CD4-positive, alpha-beta T cell (primary cell): ENCODE measurements at regions not wholly inside any gene's neighbourhood (a gene's known extent, or its start where the extent isn't known, plus 50 kb on each side); places are given as distances from the start of the nearest gene placed in this dataset.

Experiments used
- ATAC-seq: fragments of 200-7000 bp; cut with Tn5 transposase; one replicate; pipeline ENCODE4 v1.10.0; 2022; ENCODE audit warnings: mild to moderate bottlenecking; ENCODE audit not compliant: poor library complexity
- CTCF ChIA-PET: fragments of 350-600 bp; sonication (Branson Sonifier 250); formaldehyde crosslinking; loops from one replicate; lab custom pipeline; 2021; ENCODE audit warnings: antibody characterized with exemption, inconsistent platforms; lab: Charles Lee
- POLR2A ChIA-PET: fragments of 350-600 bp; sonication (Branson Sonifier 250); formaldehyde crosslinking; loops from one replicate; lab custom pipeline; 2021; ENCODE audit warnings: antibody characterized with exemption, inconsistent platforms; lab: Charles Lee
- DNase-seq, 14 experiments: peaks; one replicate each; pipeline ENCODE4 v3.0.0-alpha.2; 2013 to 2020; ENCODE audit warnings: mixed read lengths in 2 of 14
- H3K27ac ChIP-seq, 2 donors: one replicate each; pipeline versions ENCODE4 v1.5.1 to v1.7.0; 2013; ENCODE audit warnings: low read length in 2 of 2, low read depth in 1 of 2, mild to moderate bottlenecking in 1 of 2
- H3K27me3 ChIP-seq, 2 experiments: 1 replicate in 1 of 2; 2 replicates in 1 of 2; pipeline versions ENCODE4 v1.6.1 to v1.7.0; 2013; ENCODE audit warnings: low read length in 2 of 2, control low read depth in 1 of 2, mild to moderate bottlenecking in 1 of 2, moderate library complexity in 1 of 2; ENCODE audit not compliant: insufficient read depth in 2 of 2, control insufficient read depth in 1 of 2
- H3K36me3 ChIP-seq: one replicate; pipeline ENCODE4 v1.6.1; 2013; ENCODE audit warnings: low read length, control low read depth; ENCODE audit not compliant: insufficient read depth
- H3K4me1 ChIP-seq: one replicate; pipeline ENCODE4 v1.6.1; 2013; ENCODE audit warnings: low read length, control low read depth; ENCODE audit not compliant: insufficient read depth
- H3K4me3 ChIP-seq: one replicate; pipeline ENCODE4 v1.5.1; 2013; ENCODE audit warnings: mild to moderate bottlenecking, low read length, moderate library complexity
- H3K9me3 ChIP-seq, 2 experiments: 1 replicate in 1 of 2; 2 replicates in 1 of 2; pipeline versions ENCODE4 v1.6.1 to v1.7.0; 2013; ENCODE audit warnings: low read length in 2 of 2, mild to moderate bottlenecking in 2 of 2, control low read depth in 1 of 2, moderate library complexity in 1 of 2; ENCODE audit not compliant: control insufficient read depth in 1 of 2, insufficient read depth in 1 of 2
- H3K27ac Mint-ChIP-seq: one replicate; pipeline ENCODE4 v1.8.0; 2020; ENCODE audit warnings: mixed read lengths
- H3K27me3 Mint-ChIP-seq: one replicate; pipeline ENCODE4 v1.8.0; 2021; ENCODE audit warnings: mixed read lengths
- H3K36me3 Mint-ChIP-seq: one replicate; pipeline ENCODE4 v1.8.0; 2021; ENCODE audit warnings: low read depth, mixed read lengths
- H3K4me1 Mint-ChIP-seq: one replicate; pipeline ENCODE4 v1.8.0; 2021; ENCODE audit warnings: low read depth, mixed read lengths
- H3K4me3 Mint-ChIP-seq: one replicate; pipeline ENCODE4 v1.8.0; 2020; ENCODE audit warnings: mild to moderate bottlenecking, mixed read lengths
- H3K9me3 Mint-ChIP-seq: one replicate; pipeline ENCODE4 v1.8.0; 2020; ENCODE audit warnings: mixed read lengths
- CTCF ChIP-seq: fragments of 200-600 bp; IDR thresholded peaks from one replicate; pipeline ENCODE4 v1.8.0; 2022; ENCODE audit warnings: antibody characterized with exemption, mild to moderate bottlenecking
- intact Hi-C, 2 experiments: fragments of 100-400 bp; cut with DNase I in 1 of 2; cut with micrococcal nuclease in 1 of 2; formaldehyde crosslinking; loops; one replicate each; pipeline versions ENCODE4 v1.15.1 to v1.9.0; 2023 to 2025; cut with DNase I, micrococcal nuclease

GRCh38 chr13:80844164-80844563, 503.2 kb upstream of the SPRY2 start:
- Histone ChIP-seq H3K4me1 (no peaks in the 10 kb centered on the region), H3K27me3 (no peaks in the 10 kb centered on the region), H3K36me3 (no peaks in the 10 kb centered on the region), H3K4me3 (no peak overlapping the region), H3K27ac (no peak overlapping the region), H3K9me3 (peaks cover 3 to 4% of the 10 kb centered on the region in 2 experiments)
- H3K4me1 Mint-ChIP-seq = no peaks in the 10 kb centered on the region
- intact Hi-C loops = no loop called here
- ATAC-seq = no peak
- CTCF ChIA-PET = no interaction called here
- H3K27me3 Mint-ChIP-seq = no peaks in the 10 kb centered on the region
- DNase-seq = no peak
- H3K27ac Mint-ChIP-seq = no peak overlapping the region
- POLR2A ChIA-PET = no interaction called here
- peaks cover 2% of the 10 kb centered on the region for H3K9me3 Mint-ChIP-seq
- no peak overlapping the region for H3K4me3 Mint-ChIP-seq
- TF ChIP-seq CTCF = no peak
- H3K36me3 Mint-ChIP-seq = no peaks in the 10 kb centered on the region

- POLR2A ChIA-PET = no interaction called here
- no peaks in the 10 kb centered on the region for H3K4me1 ChIP-seq
- peaks cover 8% of the 10 kb centered on the region for H3K9me3 Mint-ChIP-seq
Measured at GRCh38 chr13:80841414-80841813, 500.5 kb upstream of the SPRY2 start.

DNA sequence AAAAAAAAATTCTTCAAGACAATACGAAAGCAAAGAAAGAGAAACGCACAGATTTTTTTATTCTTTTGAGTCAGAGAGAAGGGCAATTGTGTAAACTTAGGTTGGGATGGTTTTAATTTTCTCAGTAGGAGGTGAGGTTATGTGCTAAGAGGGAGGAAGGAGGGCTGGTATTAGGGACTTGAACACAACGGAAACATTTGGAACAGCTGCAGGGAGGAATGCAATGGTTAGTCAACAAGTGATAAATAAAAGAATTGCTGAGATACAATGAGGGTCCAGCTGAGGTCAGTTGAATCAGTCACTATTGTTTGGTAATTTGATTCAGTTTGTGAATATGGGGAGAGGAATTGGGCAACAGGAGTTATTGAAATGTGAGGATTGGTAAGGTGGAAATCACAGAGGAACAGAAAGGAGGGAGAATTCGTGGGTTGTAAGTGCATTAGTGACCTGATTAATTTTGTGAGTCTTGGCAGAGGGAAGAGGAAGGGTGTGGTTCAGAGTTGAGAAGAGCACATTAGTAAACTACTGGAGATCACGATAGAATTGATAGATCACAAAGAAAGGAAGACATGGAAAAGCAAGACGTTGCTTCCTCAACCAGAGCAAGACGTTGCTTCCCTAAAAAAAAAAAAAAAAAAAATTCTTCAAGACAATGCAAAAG, 499.5 kb upstream of the SPRY2 start:
- H3K27me3 Mint-ChIP-seq = no peaks in the 10 kb centered on the region
- H3K4me1 Mint-ChIP-seq = no peaks in the 10 kb centered on the region
- H3K36me3 Mint-ChIP-seq = no peaks in the 10 kb centered on the region

More at GRCh38 chr13:80841414-80841813, 500.5 kb upstream of the SPRY2 start:
- Histone ChIP-seq H3K27ac (no peak overlapping the region), H3K36me3 (no peaks in the 10 kb centered on the region), H3K27me3 (no peaks in the 10 kb centered on the region), H3K4me3 (no peak overlapping the region), H3K9me3 (peaks cover 10 to 14% of the 10 kb centered on the region in 2 experiments)
- Mint-ChIP-seq H3K27me3 (no peaks in the 10 kb centered on the region), H3K36me3 (no peaks in the 10 kb centered on the region), H3K4me1 (no peaks in the 10 kb centered on the region), H3K4me3 (no peak overlapping the region), H3K27ac (no peak overlapping the region)
- intact Hi-C loops = no loop called here
- TF ChIP-seq CTCF = no peak
- DNase-seq (no peak), ATAC-seq (no peak)
- CTCF ChIA-PET = no interaction called here

More for the DNA sequence above, 499.5 kb upstream of the SPRY2 start:
- Histone ChIP-seq H3K27ac (no peak overlapping the region), H3K4me1 (no peaks in the 10 kb centered on the region), H3K36me3 (no peaks in the 10 kb centered on the region), H3K27me3 (no peaks in the 10 kb centered on the region), H3K9me3 (peaks cover 10 to 14% of the 10 kb centered on the region in 2 experiments), H3K4me3 (no peak overlapping the region)
- Mint-ChIP-seq H3K4me3 (no peak overlapping the region), H3K9me3 (peaks cover 8% of the 10 kb centered on the region), H3K27ac (no peak overlapping the region)
- DNase-seq (no peak), ATAC-seq (no peak)
- intact Hi-C loops = no loop called here
- ChIA-PET CTCF (no interaction called here), POLR2A (no interaction called here)
- TF ChIP-seq CTCF = no peak
